ENCODE measurements at regions not wholly inside any gene's neighbourhood (a gene's known extent, or its start where the extent isn't known, plus 50 kb on each side); places are given as distances from the start of the nearest gene placed in this dataset.
"Not testable (repeated sequence)": the region's sequence is repeated elsewhere in the genome, so short reads cannot be mapped to it uniquely, and the experiment has no call there.

DNA sequence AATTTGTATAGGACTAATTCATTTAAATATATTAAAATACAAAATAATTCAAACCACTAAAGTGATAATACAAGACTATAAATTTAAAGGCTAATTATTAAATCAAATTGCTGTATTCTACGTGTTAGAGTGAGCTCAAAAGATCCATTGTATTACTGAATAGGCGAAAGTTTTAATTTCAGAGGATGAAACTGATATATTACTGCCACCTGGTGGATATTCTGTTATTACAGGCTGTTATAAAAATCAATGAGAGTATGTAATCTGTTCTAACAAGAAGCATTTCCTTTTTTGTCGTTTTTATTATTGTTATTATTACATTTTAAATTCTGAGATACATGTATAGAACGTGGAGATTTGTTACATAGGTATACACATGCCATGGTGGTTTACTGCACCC is 1239.6 kb upstream of the USP9Y start:
- DNase-seq (ENCODE audit: low spot score): peak; percentile 0

DNA sequence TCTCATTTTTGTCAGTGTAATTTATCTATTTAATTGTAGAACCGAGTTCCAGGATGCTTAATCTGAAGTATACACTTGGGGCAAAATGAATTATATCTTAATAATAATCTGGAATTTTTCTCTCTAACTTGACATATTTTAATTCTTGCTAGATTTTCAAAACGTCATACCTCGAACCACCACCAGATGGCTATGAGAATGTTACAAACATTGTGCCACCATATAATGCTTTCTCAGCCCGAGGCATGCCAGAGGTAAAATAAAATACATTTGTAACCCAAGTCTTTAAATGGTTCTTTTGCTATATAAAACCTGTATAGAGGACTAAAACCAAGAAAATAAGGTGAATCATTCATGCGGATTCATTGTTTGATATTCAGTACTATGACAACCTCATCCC is 1234.3 kb upstream of the USP9Y start:
- DNase-seq (ENCODE audit: low spot score): not testable (repeated sequence)
